HG02678 (cell line): ENCODE measurements at regions not wholly inside any gene's neighbourhood (a gene's known extent, or its start where the extent isn't known, plus 50 kb on each side); places are given as distances from the start of the nearest gene placed in this dataset.

ENCODE experiments used
- ATAC-seq: cut with Tn5 transposase; IDR thresholded peaks from one replicate; pipeline ENCODE4 v1.9.1; 2021; ENCODE audit warnings: mild to moderate bottlenecking, moderate library complexity; ENCODE audit not compliant: unreplicated experiment

DNA sequence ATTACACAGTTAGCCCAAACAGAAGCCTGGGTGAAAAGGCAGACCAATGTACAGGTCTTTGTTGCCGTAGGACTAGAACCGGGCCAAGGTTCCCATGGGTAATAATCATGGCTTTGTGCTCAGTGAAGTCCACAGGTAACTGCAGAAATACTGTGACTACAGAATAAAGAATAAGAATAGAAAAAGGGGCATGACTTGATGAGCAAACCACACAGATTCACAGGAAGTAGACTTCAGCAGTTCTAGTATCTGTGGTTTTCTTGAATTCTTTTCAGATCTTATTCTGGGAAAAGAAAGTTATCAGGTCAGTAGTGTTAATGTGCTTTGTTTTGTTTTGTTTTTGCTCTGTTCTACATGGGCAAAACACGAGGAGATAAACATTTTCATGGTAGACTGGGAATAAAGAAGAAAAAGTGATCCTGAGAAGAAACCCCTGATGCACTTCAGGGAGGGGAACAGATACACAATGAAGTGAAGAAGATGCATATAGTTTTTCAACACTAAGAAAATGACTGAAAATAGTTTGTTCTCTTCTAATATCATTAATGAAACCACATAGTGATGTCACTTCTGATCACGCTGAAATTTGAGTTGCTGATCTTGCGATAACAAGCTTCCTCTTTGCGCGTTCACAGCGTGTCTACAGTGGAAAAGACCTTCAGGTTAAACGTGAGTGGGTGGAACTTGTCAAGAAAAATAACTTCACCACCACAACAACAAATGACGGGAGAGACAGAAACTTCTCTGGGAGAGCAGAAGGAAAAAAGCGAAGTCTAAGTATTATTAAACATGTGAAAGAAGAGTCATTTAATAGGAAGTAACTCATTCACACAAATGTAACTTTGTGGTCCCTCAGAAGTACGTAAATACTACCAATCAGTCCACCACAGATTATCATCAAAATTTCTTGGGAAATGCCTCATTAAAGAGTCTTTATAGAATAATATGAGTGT is 315.8 kb upstream of the SATB1 start:
- peak; percentile 88 for ATAC-seq

- no peak for ATAC-seq
Observed at GRCh38 chr3:18739099-18739433, 313.9 kb upstream of the SATB1 start.

GRCh38 chr3:18738393-18739098 is 313.4 kb upstream of the SATB1 start:
- ATAC-seq, result no peak

DNA sequence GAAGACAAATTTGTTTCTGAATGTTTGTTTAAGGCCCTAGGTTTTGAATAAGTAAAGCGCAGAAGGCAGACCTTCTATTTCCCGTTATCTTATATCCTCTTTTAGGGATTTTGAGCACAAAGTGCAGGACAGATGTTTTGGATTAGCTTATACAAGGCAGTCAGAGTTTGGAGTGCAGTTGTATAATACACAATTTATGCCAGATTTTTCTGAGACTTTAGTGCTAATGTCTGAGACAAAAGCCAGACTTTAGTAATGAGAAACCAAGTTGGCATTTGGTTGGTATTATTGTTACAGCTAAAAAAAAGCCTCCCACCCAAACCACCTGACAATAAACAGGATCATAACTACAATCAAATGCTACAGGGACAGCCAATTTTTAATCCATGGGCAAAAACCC is 309.9 kb upstream of the SATB1 start:
- ATAC-seq, result no peak

DNA sequence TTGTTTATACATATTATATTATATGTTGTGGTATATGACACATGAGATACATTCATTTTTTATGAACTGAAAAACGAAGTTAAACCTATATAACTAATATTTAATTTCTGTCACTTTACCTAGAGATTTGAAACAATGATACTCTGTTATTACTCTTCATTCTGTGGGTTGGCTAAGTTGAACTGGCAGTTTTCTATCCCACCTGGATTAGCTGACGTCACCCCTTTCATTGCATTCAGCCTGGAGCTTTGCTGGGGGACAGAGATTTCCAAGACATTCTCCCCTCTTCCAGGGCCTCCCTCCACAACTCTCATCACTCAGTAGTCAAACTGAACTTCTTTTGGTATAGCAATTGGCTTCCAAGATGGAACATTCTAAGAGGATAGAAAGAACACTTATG is 309.2 kb upstream of the SATB1 start:
- no peak for ATAC-seq

- ATAC-seq, result no peak
Observed at GRCh38 chr3:18732474-18732873, 307.3 kb upstream of the SATB1 start.

DNA sequence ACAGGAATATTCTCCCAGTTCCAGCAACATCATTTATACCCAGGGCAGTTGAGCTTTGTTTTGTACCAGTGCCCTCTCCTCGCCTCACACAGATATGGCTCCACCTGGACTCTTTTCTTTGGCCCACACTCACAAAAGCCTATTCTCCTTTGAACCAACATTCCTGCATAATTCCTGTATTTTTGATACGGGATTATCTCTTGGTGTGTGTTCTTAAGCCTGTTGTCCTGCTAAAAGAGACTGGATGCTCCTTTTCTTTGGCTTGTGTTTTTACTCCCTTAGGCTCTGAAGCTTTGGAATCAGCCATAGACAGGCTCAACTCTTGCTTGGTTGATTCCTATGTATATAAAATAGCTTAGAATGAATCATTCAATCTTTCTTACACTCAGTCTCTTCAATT is 305.4 kb upstream of the SATB1 start:
- no peak for ATAC-seq

GRCh38 chr3:18729671-18730070 is 304.5 kb upstream of the SATB1 start:
- ATAC-seq, result no peak

DNA sequence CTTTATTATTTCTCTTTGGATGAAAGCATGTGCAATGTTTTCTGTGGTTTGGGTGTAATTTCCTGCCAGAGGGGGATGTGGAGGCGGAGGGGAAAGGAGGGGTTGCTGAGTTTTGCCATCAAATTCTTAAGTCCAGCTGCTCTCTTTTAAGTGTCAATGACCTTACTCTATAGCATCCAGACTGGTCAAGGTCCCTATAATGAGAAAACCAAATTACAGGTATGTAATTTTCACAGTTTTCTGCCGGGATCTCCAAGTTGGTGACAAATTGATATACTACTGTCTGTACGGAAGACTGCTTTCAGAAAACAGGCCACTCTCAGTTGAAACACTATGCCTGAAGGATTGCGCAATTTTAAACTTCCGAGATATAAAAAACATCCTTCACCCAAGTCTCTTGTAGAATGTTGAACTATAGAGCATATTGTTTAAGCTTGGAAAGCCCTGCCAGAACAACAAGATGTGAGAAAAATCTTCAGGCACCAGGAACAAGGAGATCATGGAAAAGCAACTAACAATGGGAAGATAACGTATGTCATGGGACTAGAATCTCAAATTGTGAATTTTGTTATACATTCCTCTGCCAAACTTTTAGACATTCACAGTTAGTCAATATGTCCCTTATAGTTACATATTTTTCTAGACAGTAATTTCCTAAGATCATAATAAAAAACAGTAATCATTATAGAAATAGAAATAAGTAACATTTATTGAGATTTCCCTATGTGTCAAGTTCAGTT is 300.7 kb upstream of the SATB1 start:
- no peak for ATAC-seq

DNA sequence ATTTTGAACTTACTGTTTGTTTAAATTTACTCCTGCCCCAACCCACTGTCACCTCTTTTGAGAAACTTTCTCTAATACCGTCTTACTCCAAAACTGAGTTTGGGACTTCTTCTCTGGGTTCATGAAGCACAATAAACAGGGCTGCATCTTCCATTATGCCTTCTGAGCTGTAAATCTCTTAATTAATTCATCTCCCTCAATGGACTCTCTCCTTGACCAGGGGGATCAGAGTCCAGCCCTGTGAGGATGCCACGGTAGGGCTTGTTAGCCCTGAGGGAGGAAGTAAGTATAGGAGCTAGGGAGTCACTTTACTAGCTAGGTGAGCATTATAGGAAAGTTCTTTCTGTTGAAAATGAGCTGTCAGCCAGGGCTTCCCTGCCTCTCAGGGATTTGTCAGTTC is 299.3 kb upstream of the SATB1 start:
- ATAC-seq, result no peak

DNA sequence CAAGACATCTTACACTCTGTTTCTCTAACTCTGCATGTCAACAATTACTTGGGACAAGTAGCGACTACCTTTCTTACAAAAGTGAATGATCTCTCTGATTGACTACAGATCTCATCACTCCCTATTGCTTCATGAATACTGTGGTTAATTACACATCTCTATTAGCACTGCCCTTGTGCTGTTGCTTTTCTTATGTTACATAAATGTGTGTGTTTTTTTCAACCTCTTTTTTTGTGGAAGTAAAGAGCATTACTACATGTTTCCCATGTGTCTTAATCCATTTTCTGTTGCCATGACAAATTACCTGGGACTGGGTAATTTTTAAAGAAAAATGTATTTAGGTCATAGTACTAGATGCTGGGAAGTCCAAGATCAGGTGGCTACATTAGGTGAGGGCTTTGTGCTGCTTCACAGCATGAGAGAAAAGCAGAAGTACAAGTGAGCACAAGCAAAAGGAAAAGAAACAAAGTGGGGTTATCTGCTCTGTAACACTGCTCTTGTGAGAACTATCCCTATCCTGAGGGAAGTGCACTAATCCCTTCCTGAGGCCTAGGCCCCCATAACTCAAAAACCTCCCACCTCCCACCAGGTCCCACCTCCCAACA is 298.2 kb upstream of the SATB1 start:
- no peak for ATAC-seq

DNA sequence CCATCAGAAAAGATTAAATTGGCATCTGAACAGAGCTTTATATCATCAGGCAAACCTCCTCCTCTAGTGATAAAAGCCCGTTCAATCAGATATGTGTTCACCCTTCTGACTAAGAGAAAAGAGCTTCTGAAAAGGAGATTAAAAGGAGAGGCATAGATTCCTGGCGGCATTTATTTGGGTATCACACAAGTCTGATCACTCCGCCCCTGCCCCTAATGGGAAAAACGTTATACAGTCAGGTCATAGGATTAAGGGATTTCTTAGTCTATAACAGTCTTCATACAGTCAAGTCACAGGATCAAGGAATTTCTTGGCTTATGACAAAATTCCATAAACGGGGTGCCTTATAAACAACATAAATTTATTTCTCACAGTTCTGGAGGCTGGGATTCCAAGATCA is 295.4 kb upstream of the SATB1 start:
- no peak for ATAC-seq

GRCh38 chr3:18717598-18717997 is 292.5 kb upstream of the SATB1 start:
- no peak for ATAC-seq

GRCh38 chr3:18716821-18717220 is 291.7 kb upstream of the SATB1 start:
- ATAC-seq, result no peak

GRCh38 chr3:18716101-18716500 is 291.0 kb upstream of the SATB1 start:
- no peak for ATAC-seq

DNA sequence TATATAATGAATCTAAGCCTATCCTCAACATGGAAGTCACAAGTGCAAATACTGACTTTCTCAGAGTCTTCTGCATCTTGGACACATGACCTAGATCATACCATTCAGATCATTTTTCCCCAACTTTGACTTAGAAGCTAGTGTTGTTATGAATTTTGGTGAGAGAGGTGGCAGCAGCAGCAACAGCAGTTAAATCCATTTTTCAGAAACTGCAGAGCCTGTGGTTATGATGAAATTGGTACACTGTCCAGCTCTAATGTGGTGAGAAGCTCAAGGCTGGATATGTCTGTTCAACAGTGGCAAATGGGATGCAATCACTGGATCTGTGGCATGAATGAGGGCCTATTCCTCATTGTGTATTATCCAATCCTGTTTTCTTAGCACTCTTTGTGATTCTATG is 290.1 kb upstream of the SATB1 start:
- ATAC-seq, result no peak

- ATAC-seq, result no peak
Observed at GRCh38 chr3:18713577-18713951, 288.4 kb upstream of the SATB1 start.

- no peak for ATAC-seq
Observed at GRCh38 chr3:18712713-18713576, 287.8 kb upstream of the SATB1 start.

- ATAC-seq, result no peak
Observed at GRCh38 chr3:18704326-18704725, 279.2 kb upstream of the SATB1 start.

DNA sequence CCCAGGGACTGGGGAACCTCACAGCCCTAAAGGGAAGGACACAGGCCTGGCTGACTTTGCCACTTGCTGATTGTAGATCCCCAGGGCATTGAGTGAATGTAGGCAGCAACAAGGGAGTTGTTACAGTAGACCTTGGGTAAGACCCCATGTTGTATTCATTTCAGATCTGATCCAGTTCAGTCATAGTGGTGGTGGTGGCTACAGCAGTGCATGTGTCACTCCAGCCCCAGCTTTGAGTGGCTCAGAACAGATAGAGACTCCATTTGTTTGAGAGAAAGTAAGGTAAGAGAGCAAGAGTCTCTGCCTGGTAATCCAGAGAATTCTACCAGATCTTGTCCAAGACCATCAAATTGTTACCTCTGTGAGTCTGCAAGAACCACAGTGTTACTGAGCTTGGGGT is 278.7 kb upstream of the SATB1 start:
- ATAC-seq, result no peak
